ENCODE measurements at regions not wholly inside any gene's neighbourhood (a gene's known extent, or its start where the extent isn't known, plus 50 kb on each side); places are given as distances from the start of the nearest gene placed in this dataset.
"Not testable (repeated sequence)": the region's sequence is repeated elsewhere in the genome, so short reads cannot be mapped to it uniquely, and the experiment has no call there.

DNA sequence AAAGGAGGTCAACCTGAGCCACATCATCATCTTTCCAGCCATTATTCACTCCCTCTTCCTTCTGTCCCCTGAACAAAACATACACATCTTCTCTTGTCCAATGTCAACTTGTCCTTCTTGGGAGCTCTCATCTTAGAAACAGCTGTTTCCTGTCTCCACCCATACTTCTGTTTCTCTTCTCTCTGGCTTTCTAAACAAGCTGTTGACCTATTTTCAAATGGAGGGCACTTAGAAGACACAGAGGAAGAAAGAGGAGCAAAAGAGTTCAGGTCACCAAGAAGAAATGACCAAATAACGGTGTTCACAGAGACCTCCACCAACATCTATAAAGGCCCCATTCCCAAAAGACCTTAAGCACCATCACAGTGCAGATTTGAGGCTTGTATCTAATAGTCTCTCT is 355.9 kb upstream of the HNRNPA3 start:
- H3K27ac ChIP-seq (ENCODE audit: low read depth in 2 of 2, low read length in 2 of 2) = no peak overlapping the region
- H3K4me1 ChIP-seq (ENCODE audit: control insufficient read depth in 2 of 2, insufficient read depth in 2 of 2, low read length in 2 of 2) = peaks cover 3 to 10% of the 10 kb centered on the region in 2 donors
- no peaks in the 10 kb centered on the region for H3K9me3 ChIP-seq (ENCODE audit: control insufficient read depth in 2 of 2, low read length in 2 of 2)
- H3K9ac ChIP-seq (ENCODE audit: low read depth in 1 of 2, low read length in 2 of 2) = no peak overlapping the region
- H3K4me3 ChIP-seq (ENCODE audit: low read length in 2 of 2) = no peak overlapping the region
- no peaks in the 10 kb centered on the region for H3K27me3 ChIP-seq (ENCODE audit: control insufficient read depth in 2 of 2, insufficient read depth in 2 of 2, low read length in 2 of 2)
- no peaks in the 10 kb centered on the region for H3K36me3 ChIP-seq (ENCODE audit: control insufficient read depth in 2 of 2, insufficient read depth in 2 of 2, low read length in 2 of 2)

DNA sequence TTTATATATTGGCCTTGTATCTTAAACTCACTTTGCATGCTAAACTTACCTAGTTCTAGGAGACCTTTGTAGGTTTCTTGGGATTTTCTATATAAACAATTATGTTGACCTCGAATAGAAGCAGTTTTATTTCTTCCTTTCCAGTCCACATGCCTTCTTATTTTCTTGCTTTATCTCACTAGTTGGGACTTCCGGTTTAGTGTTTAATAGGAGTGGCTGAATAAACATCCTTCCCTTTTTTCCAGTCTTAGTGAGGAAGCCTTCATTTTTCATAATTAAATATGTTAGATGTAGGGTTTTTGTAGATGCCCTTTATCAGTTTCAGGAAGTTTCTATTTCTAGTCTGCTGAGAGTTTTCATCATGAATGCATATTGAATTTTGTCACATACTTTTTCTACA is 347.3 kb upstream of the HNRNPA3 start:
- Histone ChIP-seq H3K36me3 (ENCODE audit: control insufficient read depth in 2 of 2, insufficient read depth in 2 of 2, low read length in 2 of 2) (no peaks in the 10 kb centered on the region), H3K27me3 (ENCODE audit: control insufficient read depth in 2 of 2, insufficient read depth in 2 of 2, low read length in 2 of 2) (no peaks in the 10 kb centered on the region), H3K4me3 (ENCODE audit: low read length in 2 of 2) (no peak overlapping the region), H3K9me3 (ENCODE audit: control insufficient read depth in 2 of 2, low read length in 2 of 2) (no peaks in the 10 kb centered on the region), H3K27ac (ENCODE audit: low read depth in 2 of 2, low read length in 2 of 2) (no peak overlapping the region), H3K9ac (ENCODE audit: low read depth in 1 of 2, low read length in 2 of 2) (no peak overlapping the region), H3K4me1 (ENCODE audit: control insufficient read depth in 2 of 2, insufficient read depth in 2 of 2, low read length in 2 of 2) (no peaks in the 10 kb centered on the region)

DNA sequence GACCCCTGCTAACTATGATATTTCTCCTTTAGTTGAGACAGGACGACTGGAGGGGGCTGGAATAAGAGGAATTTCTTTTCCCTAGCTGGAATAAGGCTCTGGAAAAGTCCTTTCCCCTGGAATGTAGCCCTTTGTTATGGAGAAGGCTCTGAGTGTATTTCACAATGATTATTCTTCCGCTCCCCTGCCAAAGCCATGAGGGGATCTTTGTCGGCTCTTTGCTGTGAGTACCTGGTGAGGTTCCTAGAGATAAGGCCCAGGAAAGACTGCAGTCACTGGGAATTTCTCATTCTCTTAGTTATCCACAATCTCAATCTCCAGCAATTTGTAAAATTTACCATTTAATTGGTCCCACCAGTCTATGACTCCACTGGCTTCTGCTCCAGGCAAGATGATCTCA is 340.2 kb upstream of the HNRNPA3 start:
- no peaks in the 10 kb centered on the region for H3K9me3 ChIP-seq (ENCODE audit: control insufficient read depth in 2 of 2, low read length in 2 of 2)
- H3K27me3 ChIP-seq (ENCODE audit: control insufficient read depth in 2 of 2, insufficient read depth in 2 of 2, low read length in 2 of 2) = no peaks in the 10 kb centered on the region
- no peak overlapping the region for H3K9ac ChIP-seq (ENCODE audit: low read depth in 1 of 2, low read length in 2 of 2)
- H3K27ac ChIP-seq (ENCODE audit: low read depth in 2 of 2, low read length in 2 of 2) = no peak overlapping the region
- no peaks in the 10 kb centered on the region for H3K36me3 ChIP-seq (ENCODE audit: control insufficient read depth in 2 of 2, insufficient read depth in 2 of 2, low read length in 2 of 2)
- H3K4me1 ChIP-seq (ENCODE audit: control insufficient read depth in 2 of 2, insufficient read depth in 2 of 2, low read length in 2 of 2) = no peaks in the 10 kb centered on the region
- no peak overlapping the region for H3K4me3 ChIP-seq (ENCODE audit: low read length in 2 of 2)

DNA sequence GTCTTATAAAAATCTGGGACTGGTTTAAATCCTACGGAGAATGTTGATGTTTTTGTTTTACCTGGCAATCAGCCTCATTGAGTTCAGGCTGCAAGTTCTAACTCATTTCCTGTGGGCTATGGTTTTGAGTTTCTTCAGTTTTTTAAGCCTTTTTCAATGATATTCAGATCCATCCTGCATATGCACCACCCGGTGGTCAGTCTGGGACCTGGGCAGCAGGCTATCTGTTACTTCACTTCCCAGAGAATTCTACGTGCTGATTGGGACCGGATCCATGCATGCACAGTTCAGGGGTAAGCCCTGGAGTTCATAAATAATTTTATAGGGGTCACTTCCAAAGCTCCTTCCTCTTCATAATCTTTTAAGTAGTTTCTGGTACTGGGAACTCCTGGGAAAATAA is 339.2 kb upstream of the HNRNPA3 start:
- no peak overlapping the region for H3K9ac ChIP-seq (ENCODE audit: low read depth in 1 of 2, low read length in 2 of 2)
- no peaks in the 10 kb centered on the region for H3K9me3 ChIP-seq (ENCODE audit: control insufficient read depth in 2 of 2, low read length in 2 of 2)
- no peaks in the 10 kb centered on the region for H3K4me1 ChIP-seq (ENCODE audit: control insufficient read depth in 2 of 2, insufficient read depth in 2 of 2, low read length in 2 of 2)
- H3K27ac ChIP-seq (ENCODE audit: low read depth in 2 of 2, low read length in 2 of 2) = no peak overlapping the region
- H3K4me3 ChIP-seq (ENCODE audit: low read length in 2 of 2) = no peak overlapping the region
- H3K36me3 ChIP-seq (ENCODE audit: control insufficient read depth in 2 of 2, insufficient read depth in 2 of 2, low read length in 2 of 2) = no peaks in the 10 kb centered on the region
- no peaks in the 10 kb centered on the region for H3K27me3 ChIP-seq (ENCODE audit: control insufficient read depth in 2 of 2, insufficient read depth in 2 of 2, low read length in 2 of 2)

DNA sequence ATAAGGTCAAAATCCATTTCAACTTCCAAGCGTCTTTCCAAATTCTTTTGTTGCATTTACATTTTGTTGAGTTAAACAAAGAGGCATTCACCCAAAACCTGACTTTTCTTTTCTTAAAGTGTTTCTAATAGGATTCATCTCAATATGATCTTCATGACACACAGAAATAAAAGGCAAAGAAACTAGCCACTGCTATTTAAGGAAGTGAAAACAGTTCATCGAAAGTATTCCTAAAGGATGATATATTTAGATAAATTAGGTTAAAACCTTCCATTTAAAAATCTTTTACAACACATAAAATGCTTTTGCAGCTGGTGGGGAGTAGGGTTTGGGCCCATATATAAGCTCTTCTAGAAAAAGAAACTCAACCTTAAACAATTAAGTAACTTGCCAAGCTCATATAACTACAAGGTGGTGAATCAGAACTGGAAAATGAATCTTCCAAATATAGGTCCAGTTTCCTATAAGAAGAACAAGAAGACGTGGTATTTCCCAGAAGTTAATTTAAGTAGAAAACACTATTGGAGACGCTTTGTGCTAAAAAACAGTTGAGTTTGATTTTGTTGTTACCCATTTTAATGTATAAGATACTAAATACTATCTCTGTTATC is 336.0 kb upstream of the HNRNPA3 start:
- Histone ChIP-seq H3K27me3 (ENCODE audit: control insufficient read depth in 2 of 2, insufficient read depth in 2 of 2, low read length in 2 of 2) (no peaks in the 10 kb centered on the region), H3K36me3 (ENCODE audit: control insufficient read depth in 2 of 2, insufficient read depth in 2 of 2, low read length in 2 of 2) (no peaks in the 10 kb centered on the region)

DNA sequence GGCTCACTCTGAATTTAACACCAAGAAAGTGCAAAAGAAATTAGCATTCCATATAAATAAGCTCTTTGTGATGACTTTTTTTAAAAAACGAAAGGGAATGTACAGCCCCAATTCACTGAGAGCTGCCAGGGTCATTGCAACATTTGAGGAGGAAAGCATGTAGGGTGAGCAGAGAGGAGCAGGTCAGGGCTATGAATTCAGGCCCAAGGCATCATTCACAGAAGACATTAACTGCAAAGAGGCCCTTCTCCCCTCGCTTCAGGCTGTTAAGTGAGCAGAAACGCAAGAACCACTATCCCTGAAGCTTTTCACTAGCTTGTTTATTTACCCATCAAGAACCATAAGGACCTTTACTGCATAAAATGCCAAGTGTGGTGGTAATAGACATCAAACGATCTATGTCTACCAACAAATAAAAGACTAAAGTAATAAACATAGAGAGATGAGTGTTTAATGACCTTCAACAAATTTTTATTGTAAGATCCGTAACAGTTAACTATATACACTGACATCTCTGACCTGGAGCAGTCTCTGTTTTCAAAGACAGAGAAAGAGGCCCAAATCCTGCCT is 333.1 kb upstream of the HNRNPA3 start:
- H3K4me1 ChIP-seq (ENCODE audit: control insufficient read depth in 2 of 2, insufficient read depth in 2 of 2, low read length in 2 of 2) = no peaks in the 10 kb centered on the region
- no peaks in the 10 kb centered on the region for H3K9me3 ChIP-seq (ENCODE audit: control insufficient read depth in 2 of 2, low read length in 2 of 2)
- H3K9ac ChIP-seq (ENCODE audit: low read depth in 1 of 2, low read length in 2 of 2) = no peak overlapping the region
- H3K36me3 ChIP-seq (ENCODE audit: control insufficient read depth in 2 of 2, insufficient read depth in 2 of 2, low read length in 2 of 2) = no peaks in the 10 kb centered on the region
- no peak overlapping the region for H3K4me3 ChIP-seq (ENCODE audit: low read length in 2 of 2)
- no peaks in the 10 kb centered on the region for H3K27me3 ChIP-seq (ENCODE audit: control insufficient read depth in 2 of 2, insufficient read depth in 2 of 2, low read length in 2 of 2)
- H3K27ac ChIP-seq (ENCODE audit: low read depth in 2 of 2, low read length in 2 of 2) = no peak overlapping the region

More for the DNA sequence above, 336.0 kb upstream of the HNRNPA3 start:
- Histone ChIP-seq H3K4me1 (ENCODE audit: control insufficient read depth in 2 of 2, insufficient read depth in 2 of 2, low read length in 2 of 2) (no peaks in the 10 kb centered on the region), H3K9ac (ENCODE audit: low read depth in 1 of 2, low read length in 2 of 2) (no peak overlapping the region), H3K9me3 (ENCODE audit: control insufficient read depth in 2 of 2, low read length in 2 of 2) (no peaks in the 10 kb centered on the region), H3K4me3 (ENCODE audit: low read length in 2 of 2) (no peak overlapping the region), H3K27ac (ENCODE audit: low read depth in 2 of 2, low read length in 2 of 2) (no peak overlapping the region)

DNA sequence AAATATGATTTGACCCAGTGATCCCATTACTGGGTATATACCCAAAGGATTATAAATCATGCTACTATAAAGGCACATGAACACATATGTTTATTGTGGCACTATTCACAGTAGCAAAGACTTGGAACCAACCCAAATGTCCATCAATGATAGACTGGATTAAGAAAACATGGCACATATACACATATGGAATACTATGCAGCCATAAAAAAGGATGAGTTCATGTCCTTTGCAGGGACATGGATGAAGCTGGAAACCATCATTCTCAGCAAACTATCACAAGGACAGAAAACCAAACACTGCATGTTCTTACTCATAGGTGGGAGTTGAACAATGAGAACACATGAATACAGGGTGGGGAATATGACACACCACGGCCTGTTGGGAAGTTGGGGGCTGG is 330.5 kb upstream of the HNRNPA3 start:
- H3K36me3 ChIP-seq (ENCODE audit: control insufficient read depth in 2 of 2, insufficient read depth in 2 of 2, low read length in 2 of 2); H3K27me3 ChIP-seq (ENCODE audit: control insufficient read depth in 2 of 2, insufficient read depth in 2 of 2, low read length in 2 of 2); H3K4me1 ChIP-seq (ENCODE audit: control insufficient read depth in 2 of 2, insufficient read depth in 2 of 2, low read length in 2 of 2); H3K9me3 ChIP-seq (ENCODE audit: control insufficient read depth in 2 of 2, low read length in 2 of 2); H3K4me3 ChIP-seq (ENCODE audit: low read length in 2 of 2); H3K27ac ChIP-seq (ENCODE audit: low read depth in 2 of 2, low read length in 2 of 2); H3K9ac ChIP-seq (ENCODE audit: low read depth in 1 of 2, low read length in 2 of 2): not testable (repeated sequence)

DNA sequence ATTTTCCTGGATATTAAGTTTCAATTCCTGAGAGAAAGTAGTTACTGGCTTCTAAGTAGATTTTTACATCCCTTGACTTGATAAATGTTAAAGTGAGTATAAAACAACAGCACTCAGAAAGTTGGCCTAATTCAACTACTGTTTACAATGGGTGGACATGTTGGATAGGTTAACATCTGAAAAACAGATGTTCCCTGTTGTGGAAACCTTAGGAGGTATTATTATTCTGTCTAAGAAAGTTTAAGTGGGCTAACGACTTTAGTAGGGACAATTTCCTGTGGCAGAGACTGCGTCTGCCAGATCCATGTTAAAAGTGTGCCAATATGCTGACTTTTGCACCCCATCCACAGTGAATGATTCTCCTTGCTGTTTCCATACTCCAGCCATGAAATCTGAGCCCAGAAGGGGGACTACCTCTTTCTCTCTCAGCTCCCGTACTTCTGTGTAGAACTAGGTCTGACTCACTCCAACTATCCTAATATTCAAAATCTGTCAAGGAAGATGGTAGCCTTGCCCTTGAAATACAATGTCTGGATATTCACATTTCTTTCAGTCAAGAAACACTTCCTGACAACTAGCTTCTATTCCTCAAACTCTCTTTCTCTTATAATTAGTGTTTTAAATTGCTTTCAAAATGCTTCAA is 327.5 kb upstream of the HNRNPA3 start:
- no peak overlapping the region for H3K27ac ChIP-seq (ENCODE audit: low read depth in 2 of 2, low read length in 2 of 2)
- no peak overlapping the region for H3K9ac ChIP-seq (ENCODE audit: low read depth in 1 of 2, low read length in 2 of 2)
- no peaks in the 10 kb centered on the region for H3K9me3 ChIP-seq (ENCODE audit: control insufficient read depth in 2 of 2, low read length in 2 of 2)
- H3K27me3 ChIP-seq (ENCODE audit: control insufficient read depth in 2 of 2, insufficient read depth in 2 of 2, low read length in 2 of 2) = no peaks in the 10 kb centered on the region
- no peaks in the 10 kb centered on the region for H3K36me3 ChIP-seq (ENCODE audit: control insufficient read depth in 2 of 2, insufficient read depth in 2 of 2, low read length in 2 of 2)
- H3K4me1 ChIP-seq (ENCODE audit: control insufficient read depth in 2 of 2, insufficient read depth in 2 of 2, low read length in 2 of 2) = no peaks in the 10 kb centered on the region
- H3K4me3 ChIP-seq (ENCODE audit: low read length in 2 of 2) = no peak overlapping the region

DNA sequence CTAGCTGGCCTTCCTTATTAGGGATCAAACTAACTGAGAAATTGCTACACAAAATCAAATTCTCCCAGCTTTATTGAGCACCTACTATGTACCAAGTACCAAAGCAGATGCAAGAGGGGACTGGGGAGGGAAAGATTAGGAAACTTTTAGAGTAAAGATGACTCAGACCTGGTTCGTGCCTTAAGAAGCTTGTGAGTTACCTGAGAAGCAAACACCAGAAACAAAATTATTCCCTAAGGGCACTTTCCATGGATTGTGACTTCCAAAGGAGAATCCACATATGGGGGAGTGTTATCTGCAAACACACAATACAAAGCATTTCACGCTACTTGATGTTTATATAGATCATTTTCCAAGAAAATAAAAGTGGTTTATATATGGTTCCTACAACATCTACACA is 326.9 kb upstream of the HNRNPA3 start:
- Histone ChIP-seq H3K36me3 (ENCODE audit: control insufficient read depth in 2 of 2, insufficient read depth in 2 of 2, low read length in 2 of 2) (no peaks in the 10 kb centered on the region), H3K27ac (ENCODE audit: low read depth in 2 of 2, low read length in 2 of 2) (no peak overlapping the region), H3K4me3 (ENCODE audit: low read length in 2 of 2) (no peak overlapping the region), H3K9ac (ENCODE audit: low read depth in 1 of 2, low read length in 2 of 2) (no peak overlapping the region), H3K4me1 (ENCODE audit: control insufficient read depth in 2 of 2, insufficient read depth in 2 of 2, low read length in 2 of 2) (no peaks in the 10 kb centered on the region), H3K9me3 (ENCODE audit: control insufficient read depth in 2 of 2, low read length in 2 of 2) (no peaks in the 10 kb centered on the region), H3K27me3 (ENCODE audit: control insufficient read depth in 2 of 2, insufficient read depth in 2 of 2, low read length in 2 of 2) (no peaks in the 10 kb centered on the region)

DNA sequence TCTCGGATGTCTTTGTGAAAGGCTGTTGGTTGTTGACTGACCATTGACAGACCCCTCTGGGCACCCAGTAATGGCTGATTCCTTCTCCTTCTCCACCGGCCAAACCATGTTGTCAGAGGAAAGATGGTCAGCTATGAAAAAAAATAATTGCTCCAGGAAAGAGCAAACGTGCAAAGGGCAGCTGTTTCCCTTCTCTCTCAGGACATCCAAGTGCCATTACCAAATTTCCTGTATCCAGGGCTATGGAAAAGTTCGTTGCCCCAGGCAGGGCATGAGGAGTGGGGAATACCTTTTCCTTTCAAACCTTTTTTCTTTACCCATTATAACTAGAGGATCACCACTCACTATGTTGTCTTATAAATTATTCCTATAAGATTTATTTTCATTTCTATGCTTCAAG is 321.5 kb upstream of the HNRNPA3 start:
- Histone ChIP-seq H3K27me3 (ENCODE audit: control insufficient read depth in 2 of 2, insufficient read depth in 2 of 2, low read length in 2 of 2) (no peaks in the 10 kb centered on the region), H3K9me3 (ENCODE audit: control insufficient read depth in 2 of 2, low read length in 2 of 2) (no peaks in the 10 kb centered on the region), H3K27ac (ENCODE audit: low read depth in 2 of 2, low read length in 2 of 2) (no peak overlapping the region), H3K4me3 (ENCODE audit: low read length in 2 of 2) (no peak overlapping the region), H3K9ac (ENCODE audit: low read depth in 1 of 2, low read length in 2 of 2) (no peak overlapping the region), H3K36me3 (ENCODE audit: control insufficient read depth in 2 of 2, insufficient read depth in 2 of 2, low read length in 2 of 2) (no peaks in the 10 kb centered on the region), H3K4me1 (ENCODE audit: control insufficient read depth in 2 of 2, insufficient read depth in 2 of 2, low read length in 2 of 2) (peaks cover 0 to 7% of the 10 kb centered on the region in 2 donors)
